Stomach (tissue), 4 donors: ENCODE measurements at regions not wholly inside any gene's neighbourhood (a gene's known extent, or its start where the extent isn't known, plus 50 kb on each side); places are given as distances from the start of the nearest gene placed in this dataset.

Experiments
- CTCF ChIP-seq, 7 experiments: fragments of 450-650 bp in 4 of 7; fragments of 200-600 bp in 3 of 7; sonication (generic) in 3 of 7; IDR thresholded peaks; one replicate each; pipeline ENCODE4 v1.5.1; 2016 to 2019; ENCODE audit warnings: antibody characterized with exemption in 7 of 7, control low read depth in 2 of 7, mild to moderate bottlenecking in 1 of 7
- EP300 ChIP-seq: sonication (generic); formaldehyde crosslinking; IDR thresholded peaks from one replicate; pipeline ENCODE4 v1.6.1; 2017; ENCODE audit warnings: antibody characterized with exemption
- POLR2A ChIP-seq, 4 donors: fragments of 450-650 bp; IDR thresholded peaks; one replicate each; pipeline ENCODE4 v1.6.1; 2016; ENCODE audit warnings: antibody characterized with exemption in 4 of 4, control low read depth in 2 of 4, mild to moderate bottlenecking in 1 of 4, moderate library complexity in 1 of 4
- POLR2AphosphoS5 ChIP-seq, 3 donors: sonication (generic); formaldehyde crosslinking; IDR thresholded peaks; one replicate each; pipeline ENCODE4 v1.6.1; 2016; ENCODE audit warnings: antibody characterized with exemption in 3 of 3

GRCh38 chr2:129276978-129277584 is 702.4 kb upstream of the RAB6C start:
- TF ChIP-seq POLR2AphosphoS5 (IDR thresholded peaks at IDR 0.05) (no peak), CTCF (IDR thresholded peaks at IDR 0.05) (no peak), POLR2A (IDR thresholded peaks at IDR 0.05) (no peak), EP300 (no peak)
